ENCODE measurements at regions not wholly inside any gene's neighbourhood (a gene's known extent, or its start where the extent isn't known, plus 50 kb on each side); places are given as distances from the start of the nearest gene placed in this dataset.

DNA sequence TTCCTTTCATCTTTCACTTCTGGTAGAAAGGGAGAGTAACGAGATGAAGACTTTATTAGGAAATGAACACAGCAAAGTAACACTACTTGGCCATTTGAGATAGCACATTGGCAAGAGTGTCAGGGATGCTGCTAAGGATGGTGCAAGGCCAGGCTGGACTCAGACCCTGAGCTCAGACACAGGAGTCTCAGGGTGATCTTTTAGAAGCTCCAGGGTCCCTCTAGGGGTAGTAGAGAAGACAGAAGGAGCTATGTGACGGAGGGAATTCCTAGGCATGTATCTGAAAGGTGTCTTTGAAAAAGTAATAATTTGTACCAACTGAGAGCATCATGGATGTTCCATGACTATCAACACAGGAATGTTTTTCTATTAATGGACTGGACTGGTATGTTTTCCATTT, 436.5 kb downstream of the DHX35 start:
- BruUV-seq (replicated peaks), result no TSS peak
- no peaks in the 10 kb centered on the region for H3K27me3 ChIP-seq (ENCODE audit: control insufficient read depth in 2 of 2, insufficient read depth in 2 of 2, low read length in 2 of 2)
- FAIRE-seq (no peak), DNase-seq (ENCODE audit: low read depth, low spot score) (no peak)
- no peak overlapping the region for H2AFZ ChIP-seq (ENCODE audit: low read depth, low read length)
- H3K27ac ChIP-seq (ENCODE audit: insufficient read depth, low read depth, low read length), result no peak overlapping the region
- TF ChIP-seq MYC (IDR thresholded peaks at IDR 0.05; ENCODE audit: low read depth, low read length) (no peak), GATA2 (IDR thresholded peaks at IDR 0.05; ENCODE audit: insufficient read depth, insufficient read length, low read depth, low read length) (no peak), FOS (IDR thresholded peaks at IDR 0.05; ENCODE audit: borderline replicate concordance, insufficient read depth, low read length) (no peak), EZH2 (IDR thresholded peaks at IDR 0.05; ENCODE audit: borderline replicate concordance, low read depth, low read length, severe bottlenecking) (no peak), JUN (IDR thresholded peaks at IDR 0.05; ENCODE audit: borderline replicate concordance, insufficient read depth, insufficient read length, low read depth) (no peak), MAX (IDR thresholded peaks at IDR 0.05; ENCODE audit: insufficient read depth, insufficient read length) (no peak), POLR2AphosphoS5 (IDR thresholded peaks at IDR 0.05; ENCODE audit: insufficient read depth, low read depth, low read length) (no peak), POLR2A (IDR thresholded peaks at IDR 0.05; ENCODE audit: low read depth, low read length) (no peak)
- TF ChIP-seq, protein P1, sequence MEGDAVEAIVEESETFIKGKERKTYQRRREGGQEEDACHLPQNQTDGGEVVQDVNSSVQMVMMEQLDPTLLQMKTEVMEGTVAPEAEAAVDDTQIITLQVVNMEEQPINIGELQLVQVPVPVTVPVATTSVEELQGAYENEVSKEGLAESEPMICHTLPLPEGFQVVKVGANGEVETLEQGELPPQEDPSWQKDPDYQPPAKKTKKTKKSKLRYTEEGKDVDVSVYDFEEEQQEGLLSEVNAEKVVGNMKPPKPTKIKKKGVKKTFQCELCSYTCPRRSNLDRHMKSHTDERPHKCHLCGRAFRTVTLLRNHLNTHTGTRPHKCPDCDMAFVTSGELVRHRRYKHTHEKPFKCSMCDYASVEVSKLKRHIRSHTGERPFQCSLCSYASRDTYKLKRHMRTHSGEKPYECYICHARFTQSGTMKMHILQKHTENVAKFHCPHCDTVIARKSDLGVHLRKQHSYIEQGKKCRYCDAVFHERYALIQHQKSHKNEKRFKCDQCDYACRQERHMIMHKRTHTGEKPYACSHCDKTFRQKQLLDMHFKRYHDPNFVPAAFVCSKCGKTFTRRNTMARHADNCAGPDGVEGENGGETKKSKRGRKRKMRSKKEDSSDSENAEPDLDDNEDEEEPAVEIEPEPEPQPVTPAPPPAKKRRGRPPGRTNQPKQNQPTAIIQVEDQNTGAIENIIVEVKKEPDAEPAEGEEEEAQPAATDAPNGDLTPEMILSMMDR (IDR thresholded peaks at IDR 0.05; ENCODE audit: extremely low read depth in 1 of 2, insufficient read depth in 1 of 2, low read depth in 1 of 2, low read length in 2 of 2), result no peak
- ChIA-PET POLR2A (no interaction called here), CTCF (interaction anchor here (1.1 kb wide), 1 partner anchor 130 kb away, joined by 3 read pairs; no protein-coding TSS in a partner anchor)
- no peak overlapping the region for H3K4me2 ChIP-seq (ENCODE audit: insufficient read depth, low read length)
- intact Hi-C loops (cut with micrococcal nuclease), result no loop called here
- H3K9me1 ChIP-seq (replicated peaks; ENCODE audit: control insufficient read depth, extremely low read depth, insufficient read depth, low read length), result no peaks in the 10 kb centered on the region
- H3K79me2 ChIP-seq (ENCODE audit: control insufficient read depth, insufficient read depth, low read length), result no peaks in the 10 kb centered on the region
- no peak overlapping the region for H3K4me3 ChIP-seq (replicated peaks in 1 of 3; ENCODE audit: insufficient read depth in 1 of 3, low read depth in 1 of 3, low read length in 3 of 3)
- no peaks in the 10 kb centered on the region for H4K20me1 ChIP-seq (replicated peaks; ENCODE audit: control insufficient read depth, extremely low read depth, insufficient read depth, low read length)
- H3K9me3 ChIP-seq (replicated peaks; ENCODE audit: control insufficient read depth, insufficient read depth, low read length), result no peaks in the 10 kb centered on the region
- H3K9ac ChIP-seq (replicated peaks; ENCODE audit: extremely low read depth, insufficient read depth, low read length), result no peak overlapping the region
- dilution Hi-C loops (cut with MboI; ENCODE audit: extremely low pct_ligation_motif_present, low sequenced_read_pairs), result no loop called here
- H3K4me1 ChIP-seq (ENCODE audit: control insufficient read depth, extremely low read depth, insufficient read depth, low read length), result no peaks in the 10 kb centered on the region
- no peaks in the 10 kb centered on the region for H3K36me3 ChIP-seq (ENCODE audit: control insufficient read depth in 2 of 2, extremely low read depth in 1 of 2, insufficient read depth in 2 of 2, low read length in 2 of 2)
